Natural killer cell (primary cell): ENCODE measurements at regions not wholly inside any gene's neighbourhood (a gene's known extent, or its start where the extent isn't known, plus 50 kb on each side); places are given as distances from the start of the nearest gene placed in this dataset.

Experiments used
- ATAC-seq, 3 donors: fragments of 150-1000 bp in 2 of 3; fragments of 200-7000 bp in 1 of 3; cut with Tn5 transposase; 1 replicate in 1 of 3; 2 replicates in 2 of 3; pipeline ENCODE4 v1.10.0; 2021; ENCODE audit warnings: mild to moderate bottlenecking in 2 of 3, moderate library complexity in 2 of 3
- DNase-seq, 2 donors: peaks; one replicate each; pipeline versions ENCODE4 v3.0.0 to v3.0.0-alpha.2; 2013 to 2021; ENCODE audit warnings: mixed read lengths in 1 of 2
- H3K27ac ChIP-seq: one replicate; pipeline ENCODE4 v1.5.1; 2013; ENCODE audit warnings: mild to moderate bottlenecking, low read length
- H3K27me3 ChIP-seq: one replicate; pipeline ENCODE4 v1.6.1; 2013; ENCODE audit warnings: low read length; ENCODE audit not compliant: control insufficient read depth, insufficient read depth
- H3K36me3 ChIP-seq: one replicate; pipeline ENCODE4 v1.6.1; 2013; ENCODE audit warnings: low read length; ENCODE audit not compliant: control insufficient read depth, insufficient read depth
- H3K4me1 ChIP-seq: one replicate; pipeline ENCODE4 v1.6.1; 2013; ENCODE audit warnings: low read length; ENCODE audit not compliant: control insufficient read depth, insufficient read depth
- H3K4me3 ChIP-seq: one replicate; pipeline ENCODE4 v1.5.1; 2013; ENCODE audit warnings: low read length
- H3K9me3 ChIP-seq: one replicate; pipeline ENCODE4 v1.6.1; 2013; ENCODE audit warnings: low read length; ENCODE audit not compliant: control insufficient read depth, insufficient read depth
- H3K27ac Mint-ChIP-seq, 2 donors: one replicate each; pipeline ENCODE4 v1.8.0; 2022; ENCODE audit warnings: mild to moderate bottlenecking in 2 of 2, mixed read lengths in 2 of 2, moderate library complexity in 1 of 2
- H3K27me3 Mint-ChIP-seq, 2 donors: one replicate each; pipeline ENCODE4 v1.8.0; 2022; ENCODE audit warnings: low read depth in 2 of 2, mixed read lengths in 2 of 2
- H3K36me3 Mint-ChIP-seq: one replicate; pipeline ENCODE4 v1.8.0; 2022; ENCODE audit warnings: mixed read lengths
- H3K4me1 Mint-ChIP-seq, 2 donors: one replicate each; pipeline ENCODE4 v1.8.0; 2022; ENCODE audit warnings: mixed read lengths in 2 of 2
- H3K4me3 Mint-ChIP-seq: one replicate; pipeline ENCODE4 v1.8.0; 2022; ENCODE audit warnings: mild to moderate bottlenecking, moderate library complexity, mixed read lengths
- H3K9me3 Mint-ChIP-seq, 2 donors: one replicate each; pipeline ENCODE4 v1.8.0; 2022; ENCODE audit warnings: mixed read lengths in 2 of 2
- WGBS: methylation state at CpG from one replicate; pipeline ENCODE4 v1.1.7; 2013; ENCODE audit warnings: missing lambda C conversion rate; ENCODE audit not compliant: insufficient coverage; 5-methylcytosine and 5-hydroxymethylcytosine counted together
- intact Hi-C: fragments of 100-400 bp; cut with micrococcal nuclease; formaldehyde crosslinking; loops from one replicate; pipeline ENCODE4 v1.14.2; 2022
- TF ChIP-seq, protein P1 (sequence below): fragments of 200-600 bp; IDR thresholded peaks from one replicate; pipeline ENCODE4 v1.8.0; 2022; ENCODE audit warnings: antibody characterized with exemption

- 100% methylated on average over 4 of the region's 4 CpGs for WGBS
- H3K4me1 Mint-ChIP-seq = no peaks in the 10 kb centered on the region
- no peaks in the 10 kb centered on the region for H3K36me3 Mint-ChIP-seq
- no peak overlapping the region for H3K27ac Mint-ChIP-seq
- intact Hi-C loops = no loop called here
- no peak overlapping the region for H3K27ac ChIP-seq
- no peaks in the 10 kb centered on the region for H3K27me3 Mint-ChIP-seq
- no peak for ATAC-seq
- H3K4me3 Mint-ChIP-seq = no peak overlapping the region
- no peaks in the 10 kb centered on the region for H3K36me3 ChIP-seq
- H3K4me3 ChIP-seq = no peak overlapping the region
- H3K9me3 Mint-ChIP-seq = peaks cover 0 to 2% of the 10 kb centered on the region in 2 donors
- TF ChIP-seq, protein P1, sequence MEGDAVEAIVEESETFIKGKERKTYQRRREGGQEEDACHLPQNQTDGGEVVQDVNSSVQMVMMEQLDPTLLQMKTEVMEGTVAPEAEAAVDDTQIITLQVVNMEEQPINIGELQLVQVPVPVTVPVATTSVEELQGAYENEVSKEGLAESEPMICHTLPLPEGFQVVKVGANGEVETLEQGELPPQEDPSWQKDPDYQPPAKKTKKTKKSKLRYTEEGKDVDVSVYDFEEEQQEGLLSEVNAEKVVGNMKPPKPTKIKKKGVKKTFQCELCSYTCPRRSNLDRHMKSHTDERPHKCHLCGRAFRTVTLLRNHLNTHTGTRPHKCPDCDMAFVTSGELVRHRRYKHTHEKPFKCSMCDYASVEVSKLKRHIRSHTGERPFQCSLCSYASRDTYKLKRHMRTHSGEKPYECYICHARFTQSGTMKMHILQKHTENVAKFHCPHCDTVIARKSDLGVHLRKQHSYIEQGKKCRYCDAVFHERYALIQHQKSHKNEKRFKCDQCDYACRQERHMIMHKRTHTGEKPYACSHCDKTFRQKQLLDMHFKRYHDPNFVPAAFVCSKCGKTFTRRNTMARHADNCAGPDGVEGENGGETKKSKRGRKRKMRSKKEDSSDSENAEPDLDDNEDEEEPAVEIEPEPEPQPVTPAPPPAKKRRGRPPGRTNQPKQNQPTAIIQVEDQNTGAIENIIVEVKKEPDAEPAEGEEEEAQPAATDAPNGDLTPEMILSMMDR = no peak
- no peaks in the 10 kb centered on the region for H3K27me3 ChIP-seq
- H3K9me3 ChIP-seq = no peaks in the 10 kb centered on the region
- DNase-seq = no peak
- no peaks in the 10 kb centered on the region for H3K4me1 ChIP-seq
Measured at GRCh38 chr12:115049614-115050013, 365.6 kb upstream of the TBX3 start.

GRCh38 chr12:115046805-115047204 lies 362.8 kb upstream of the TBX3 start:
- Mint-ChIP-seq H3K27ac (no peak overlapping the region), H3K9me3 (peaks cover 2 to 3% of the 10 kb centered on the region in 2 donors), H3K4me3 (no peak overlapping the region), H3K4me1 (no peaks in the 10 kb centered on the region), H3K27me3 (no peaks in the 10 kb centered on the region), H3K36me3 (no peaks in the 10 kb centered on the region)
- Histone ChIP-seq H3K27me3 (no peaks in the 10 kb centered on the region), H3K9me3 (no peaks in the 10 kb centered on the region), H3K4me1 (no peaks in the 10 kb centered on the region), H3K4me3 (no peak overlapping the region), H3K36me3 (no peaks in the 10 kb centered on the region), H3K27ac (no peak overlapping the region)
- intact Hi-C loops = no loop called here
- 87% methylated on average over 1 of the region's 1 CpG for WGBS
- DNase-seq = no peak
- no peak for ATAC-seq
- TF ChIP-seq, protein P1 = no peak

DNA sequence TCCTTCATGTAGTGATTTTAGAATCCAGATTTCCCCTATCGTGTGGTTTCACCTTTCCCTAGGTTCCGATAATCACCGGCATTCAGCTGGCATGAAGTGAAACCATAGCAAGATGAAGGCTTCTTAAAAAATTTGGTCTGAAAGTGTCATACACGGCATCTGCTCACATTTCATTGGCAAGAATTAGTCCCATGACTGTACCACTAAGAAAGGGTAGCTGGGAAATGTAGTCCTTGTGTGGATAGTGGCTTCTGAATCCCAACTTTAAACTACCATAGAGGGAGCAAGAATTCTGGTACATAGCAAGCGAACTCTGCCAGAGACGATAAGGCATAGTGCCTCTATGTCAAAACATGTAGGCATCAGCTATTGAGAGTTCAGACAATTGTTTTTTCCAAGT lies 360.1 kb upstream of the TBX3 start:
- H3K36me3 ChIP-seq = no peaks in the 10 kb centered on the region
- H3K4me3 ChIP-seq = no peak overlapping the region
- H3K9me3 ChIP-seq = no peaks in the 10 kb centered on the region
- Mint-ChIP-seq H3K9me3 (peaks cover 4 to 5% of the 10 kb centered on the region in 2 donors), H3K4me1 (no peaks in the 10 kb centered on the region), H3K27me3 (no peaks in the 10 kb centered on the region), H3K27ac (no peak overlapping the region), H3K36me3 (no peaks in the 10 kb centered on the region), H3K4me3 (no peak overlapping the region)
- DNase-seq (no peak), ATAC-seq (no peak)
- WGBS = 89% methylated on average over 6 of the region's 6 CpGs
- no peaks in the 10 kb centered on the region for H3K4me1 ChIP-seq
- H3K27me3 ChIP-seq = no peaks in the 10 kb centered on the region
- H3K27ac ChIP-seq = no peak overlapping the region
- TF ChIP-seq, protein P1 = no peak
- intact Hi-C loops = no loop called here

DNA sequence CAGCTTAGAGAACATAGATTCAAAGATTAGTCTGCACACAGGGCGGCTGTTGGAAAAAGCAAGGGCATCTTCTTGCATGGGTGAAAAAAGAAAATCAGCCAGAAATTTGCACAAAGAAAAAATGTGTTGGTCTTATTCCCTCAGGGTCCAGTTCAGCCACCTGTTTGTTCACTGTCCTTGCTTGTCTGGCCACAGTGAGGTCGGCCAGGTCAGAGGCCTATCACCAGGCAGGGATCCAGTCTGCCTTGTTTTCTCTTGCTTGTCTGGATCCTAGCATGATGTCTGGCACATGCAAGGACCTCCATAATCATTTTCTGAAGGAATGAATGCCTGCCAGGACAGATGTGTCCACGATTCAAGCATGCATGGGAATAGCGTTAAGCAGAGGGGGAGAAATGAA lies 359.1 kb upstream of the TBX3 start:
- TF ChIP-seq, protein P1 = no peak
- no peaks in the 10 kb centered on the region for H3K4me1 ChIP-seq
- DNase-seq (no peak), ATAC-seq (no peak)
- no peaks in the 10 kb centered on the region for H3K36me3 ChIP-seq
- no peaks in the 10 kb centered on the region for H3K36me3 Mint-ChIP-seq
- peaks cover 3 to 5% of the 10 kb centered on the region in 2 donors for H3K9me3 Mint-ChIP-seq
- WGBS = 88% methylated on average over 4 of the region's 4 CpGs
- H3K4me1 Mint-ChIP-seq = no peaks in the 10 kb centered on the region
- no peak overlapping the region for H3K27ac Mint-ChIP-seq
- H3K27me3 ChIP-seq = no peaks in the 10 kb centered on the region
- H3K9me3 ChIP-seq = no peaks in the 10 kb centered on the region
- no peak overlapping the region for H3K27ac ChIP-seq
- H3K4me3 ChIP-seq = no peak overlapping the region
- no peak overlapping the region for H3K4me3 Mint-ChIP-seq
- intact Hi-C loops = no loop called here
- H3K27me3 Mint-ChIP-seq = no peaks in the 10 kb centered on the region
